NCI-H128 (cell line): ENCODE measurements at regions not wholly inside any gene's neighbourhood (a gene's known extent, or its start where the extent isn't known, plus 50 kb on each side); places are given as distances from the start of the nearest gene placed in this dataset.

Source experiments
- DNase-seq: peaks from one replicate; lab custom pipeline; 2025; ENCODE audit not compliant: unreplicated experiment; lab: John Stamatoyannopoulos, UW

DNA sequence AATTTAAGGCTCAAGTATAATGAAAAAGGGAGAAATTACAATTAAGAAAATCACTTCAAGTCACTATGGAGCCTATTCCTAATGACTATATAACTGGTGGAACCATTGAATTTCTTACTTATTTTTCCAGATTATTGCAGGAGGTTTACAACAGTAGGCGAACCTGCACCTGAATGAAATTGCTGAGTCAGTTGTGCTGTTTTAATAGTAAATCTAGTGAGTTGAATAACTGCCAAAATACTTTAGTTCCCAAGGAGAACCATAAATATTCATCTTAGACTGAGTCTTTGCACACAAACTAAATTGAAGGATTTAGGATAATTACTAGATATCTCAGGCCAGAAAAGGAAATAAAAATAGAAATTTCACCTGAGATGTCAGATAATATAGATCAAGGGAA, 1052.8 kb downstream of the NAALADL2 start:
- DNase-seq = no peak

GRCh38 chr3:175902226-175902625, 1043.1 kb downstream of the NAALADL2 start:
- DNase-seq = no peak

- DNase-seq = no peak
These were observed 1039.1 kb downstream of the NAALADL2 start for GRCh38 chr3:175898194-175898593.

- DNase-seq = no peak
These were observed 1037.5 kb downstream of the NAALADL2 start for GRCh38 chr3:175896655-175897054.

DNA sequence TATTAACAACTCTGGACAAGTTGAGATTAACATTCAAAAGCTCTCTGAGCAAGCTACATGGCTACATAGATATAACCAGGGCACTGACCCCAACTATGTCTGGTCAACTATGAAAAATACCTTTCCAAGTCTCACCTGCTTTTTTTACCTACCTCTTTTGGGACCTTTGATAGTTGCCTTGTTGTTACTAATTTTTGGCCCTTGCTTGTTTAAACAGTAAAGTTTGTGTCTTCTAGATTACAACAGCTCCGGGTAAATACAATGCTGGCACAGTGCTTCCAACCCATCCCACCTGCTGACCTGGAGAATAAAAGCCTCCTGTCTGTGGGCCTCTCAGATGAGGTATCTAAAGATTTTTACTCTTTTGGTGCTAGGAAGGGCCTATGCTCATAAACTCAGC, 1036.6 kb downstream of the NAALADL2 start:
- no peak for DNase-seq

DNA sequence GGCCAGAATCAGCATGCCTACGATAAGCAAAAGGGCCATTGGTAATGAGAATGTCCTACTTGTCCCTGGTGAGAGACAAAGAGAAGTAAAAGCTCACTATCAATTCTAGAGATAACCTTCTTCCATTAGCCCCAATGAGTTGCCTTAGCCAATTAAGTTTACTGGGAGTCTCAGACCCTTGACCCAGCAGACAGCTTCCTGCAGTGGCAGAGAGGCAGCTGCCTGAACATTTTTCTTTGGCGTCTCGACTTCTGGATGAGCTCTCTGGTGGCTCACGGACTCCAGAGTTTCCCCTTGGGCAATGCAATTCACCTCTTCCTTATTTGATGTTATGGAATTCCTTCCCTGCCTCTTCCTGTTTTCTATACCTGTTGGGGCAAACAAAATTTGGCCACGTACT, 1034.4 kb downstream of the NAALADL2 start:
- DNase-seq = no peak

DNA sequence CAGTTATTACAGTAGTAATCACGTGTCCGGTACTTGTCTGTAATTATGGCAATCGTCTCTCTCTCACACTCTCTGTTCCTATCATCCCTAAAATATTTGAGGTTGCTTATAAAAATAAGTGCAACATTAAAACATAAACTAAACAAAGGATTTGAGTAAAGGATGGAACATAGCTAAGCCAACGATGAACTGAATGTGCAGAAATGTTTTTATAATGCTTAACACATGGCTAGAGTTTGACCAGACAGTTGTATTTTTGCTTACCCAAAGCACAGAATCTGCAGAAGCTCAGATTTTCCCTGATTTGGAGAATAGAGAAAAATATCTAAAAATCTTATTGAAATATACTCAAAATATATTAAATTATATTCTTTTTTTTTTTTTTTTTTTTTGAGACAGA, 1030.9 kb downstream of the NAALADL2 start:
- DNase-seq = no peak

DNA sequence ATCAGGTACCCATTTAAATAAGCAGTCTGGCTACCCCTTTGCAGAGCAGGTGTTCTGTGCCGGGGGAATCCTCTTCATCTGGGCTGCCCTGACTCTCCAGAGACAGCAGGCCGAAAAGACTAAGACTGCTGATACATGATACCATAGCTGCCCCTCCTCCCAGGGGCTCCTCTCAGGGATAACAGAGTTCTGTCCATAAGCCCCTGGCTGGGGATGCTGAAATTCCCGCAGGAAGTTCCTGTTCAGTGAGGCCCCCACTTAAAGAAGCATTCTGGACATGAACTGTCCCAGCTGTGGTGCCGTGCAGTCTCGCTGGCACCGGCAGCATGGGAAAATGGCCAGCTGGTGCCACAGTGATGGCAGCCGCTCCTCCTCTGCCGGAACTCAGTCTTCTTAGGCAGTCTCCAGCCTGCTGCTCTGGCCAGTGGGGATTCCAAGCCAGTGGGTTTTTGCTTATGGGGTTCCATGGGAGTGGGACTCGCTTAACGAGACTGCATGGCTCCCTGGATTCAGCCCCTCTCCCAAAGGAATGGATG, 1026.2 kb downstream of the NAALADL2 start:
- no peak for DNase-seq

GRCh38 chr3:175879417-175879816, 1020.3 kb downstream of the NAALADL2 start:
- DNase-seq = no peak

- no peak for DNase-seq
These were observed 1010.3 kb downstream of the NAALADL2 start for GRCh38 chr3:175869404-175869803.

DNA sequence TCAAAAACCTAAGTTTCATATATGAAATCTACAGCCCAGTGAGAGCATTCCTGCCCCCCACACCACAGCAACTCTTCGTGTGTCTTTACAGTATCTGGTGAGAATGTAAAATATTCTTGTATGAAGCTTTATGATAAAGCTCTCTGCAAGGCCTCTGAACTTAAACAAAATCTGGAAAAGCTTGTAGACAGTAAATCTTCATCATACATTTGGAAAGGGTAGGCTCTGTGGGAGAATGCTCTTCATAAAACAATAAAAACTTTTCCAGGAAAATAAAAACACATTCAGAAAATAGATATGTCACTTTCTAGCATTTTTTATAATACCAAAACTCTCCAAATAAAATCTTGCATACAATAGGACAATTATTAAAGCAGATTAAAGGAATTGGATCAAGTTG, 1009.5 kb downstream of the NAALADL2 start:
- no peak for DNase-seq

GRCh38 chr3:175865724-175866123, 1006.6 kb downstream of the NAALADL2 start:
- no peak for DNase-seq

DNA sequence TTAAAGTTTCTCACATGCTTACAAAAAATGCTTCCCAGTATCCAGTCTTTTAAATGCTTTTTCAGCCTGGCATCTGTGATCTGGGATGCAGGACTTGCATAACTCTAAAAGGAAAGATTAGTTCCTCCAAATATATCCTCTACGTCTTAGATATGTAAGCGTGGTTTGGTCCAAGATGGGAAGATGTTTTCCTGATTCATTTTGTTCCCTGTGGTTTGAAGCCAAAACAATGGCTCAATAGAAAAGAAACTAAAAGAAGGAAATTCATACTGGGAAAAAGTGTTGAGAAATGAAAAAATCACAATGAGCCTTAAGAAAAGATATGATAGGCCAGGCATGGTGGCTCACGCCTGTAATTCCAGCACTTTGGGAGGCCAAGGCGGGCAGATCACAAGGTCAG, 1002.8 kb downstream of the NAALADL2 start:
- DNase-seq = no peak
